ENCODE measurements at regions not wholly inside any gene's neighbourhood (a gene's known extent, or its start where the extent isn't known, plus 50 kb on each side); places are given as distances from the start of the nearest gene placed in this dataset.
"Not testable (repeated sequence)": the region's sequence is repeated elsewhere in the genome, so short reads cannot be mapped to it uniquely, and the experiment has no call there.

DNA sequence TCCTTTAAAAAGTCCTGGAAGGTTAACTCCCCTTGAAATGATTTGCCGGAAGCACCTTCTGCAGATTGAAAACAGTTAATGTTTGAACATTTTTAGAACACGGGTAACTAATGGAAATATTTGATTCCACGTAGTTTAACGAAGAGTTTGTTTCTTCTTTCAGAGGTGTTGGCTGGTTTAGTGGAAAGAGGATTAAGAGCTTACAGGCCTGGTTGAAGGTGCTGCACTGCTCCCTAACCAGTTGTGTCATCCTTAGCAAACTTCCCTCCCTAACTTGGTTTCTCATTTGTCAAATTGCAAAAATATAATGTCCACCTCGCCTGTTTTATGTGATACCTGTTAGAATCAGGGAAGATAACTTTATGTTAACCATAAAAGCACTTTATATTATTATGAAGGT lies 243.0 kb upstream of the FZD8 start:
- DNase-seq (ENCODE audit: low read depth in 2 of 3, low spot score in 2 of 3): no peak

DNA sequence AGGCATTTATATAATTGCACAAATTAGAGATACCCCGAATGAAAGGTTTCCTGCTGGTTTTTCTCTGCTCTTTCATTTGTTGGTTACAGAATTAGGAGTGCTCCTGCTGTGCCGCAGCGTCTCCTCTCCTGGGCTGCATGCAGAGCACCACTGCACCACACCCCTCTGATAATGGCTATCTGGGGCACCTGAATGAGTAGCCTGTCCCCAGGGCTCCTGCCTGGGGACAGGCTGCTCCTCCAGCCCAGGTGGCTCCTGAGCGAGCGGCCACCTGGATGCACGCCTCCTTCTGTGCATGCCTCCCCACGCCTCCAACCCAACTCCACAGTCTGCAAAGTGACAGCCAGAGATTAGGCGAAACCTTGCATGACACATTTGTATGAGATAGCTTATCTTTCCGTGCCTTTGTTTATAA lies 242.6 kb upstream of the FZD8 start:
- DNase-seq (ENCODE audit: low read depth in 2 of 3, low spot score in 2 of 3): no peak

DNA sequence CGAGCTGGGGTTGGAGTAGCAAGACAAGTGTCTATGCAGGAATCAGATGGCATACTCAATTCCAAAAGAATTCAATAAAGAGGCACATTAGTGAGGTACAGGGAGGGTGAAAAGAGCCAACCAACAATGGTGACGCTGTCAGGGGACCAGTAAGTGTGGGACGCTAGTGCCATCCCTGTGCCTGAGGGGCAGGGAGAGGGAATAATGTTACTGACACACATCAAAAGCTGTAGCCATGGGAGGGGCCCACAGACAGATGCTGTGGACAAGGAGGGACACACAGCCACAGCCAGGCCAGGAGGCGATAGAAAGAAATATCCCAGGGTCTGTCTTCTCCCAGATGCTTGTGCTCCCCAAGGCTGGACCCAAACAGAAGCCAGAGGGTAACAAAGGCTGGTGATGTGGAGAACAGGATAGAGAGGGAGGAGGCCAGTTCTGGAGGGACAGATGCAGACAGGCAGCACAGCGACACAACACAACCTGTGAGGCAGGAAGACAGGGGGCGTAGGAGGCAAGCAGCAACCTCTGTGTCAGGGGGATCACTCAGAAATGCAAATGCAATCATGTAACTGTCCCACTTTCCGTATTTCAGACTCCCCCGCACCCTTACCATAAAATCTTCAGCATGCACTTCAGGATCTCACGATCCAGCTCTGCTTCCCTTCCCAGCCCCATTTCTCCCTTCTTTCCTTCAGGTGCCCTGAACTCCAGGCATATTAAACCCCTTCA lies 240.5 kb upstream of the FZD8 start:
- no peak for DNase-seq (ENCODE audit: low read depth in 2 of 3, low spot score in 2 of 3)

DNA sequence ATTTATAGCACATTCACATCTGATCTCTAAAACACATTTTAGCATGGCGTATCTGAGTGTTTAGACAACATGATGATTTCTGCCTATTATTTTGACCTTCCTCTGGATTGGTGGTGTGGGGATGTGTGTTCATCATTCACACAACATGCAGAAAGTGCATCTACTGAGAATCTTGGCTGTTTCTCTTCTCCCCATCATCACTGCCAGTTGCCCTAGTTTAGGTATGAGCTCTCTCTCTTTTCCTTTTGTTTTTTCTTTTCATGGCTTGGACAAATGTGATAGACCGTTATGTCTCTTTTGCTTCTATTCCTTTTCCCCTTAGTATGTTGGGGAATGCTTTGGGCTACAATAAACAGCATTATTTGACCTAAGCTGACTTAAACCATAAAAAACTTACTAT lies 239.2 kb upstream of the FZD8 start:
- no peak for DNase-seq (ENCODE audit: low read depth in 2 of 3, low spot score in 2 of 3)

DNA sequence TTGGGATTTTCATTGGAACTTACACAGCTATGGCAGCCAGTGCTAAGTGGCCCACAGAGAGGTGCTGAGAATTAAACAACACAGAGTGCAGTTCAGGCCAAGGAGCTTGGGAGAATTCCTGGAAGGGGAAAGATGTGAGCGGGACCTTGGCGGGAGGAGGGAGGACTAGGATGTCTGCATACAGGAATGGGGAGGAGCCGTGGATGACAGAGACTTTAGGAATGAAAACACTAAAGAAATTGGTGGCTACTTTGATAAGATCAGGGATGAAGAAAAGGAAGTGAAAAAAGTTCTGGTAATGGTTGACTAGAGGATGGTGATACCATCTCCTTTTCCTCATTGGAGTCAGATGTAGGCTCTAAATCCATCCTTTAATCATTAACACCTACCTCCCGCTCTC lies 234.2 kb upstream of the FZD8 start:
- DNase-seq (ENCODE audit: low read depth in 2 of 3, low spot score in 2 of 3): no peak

DNA sequence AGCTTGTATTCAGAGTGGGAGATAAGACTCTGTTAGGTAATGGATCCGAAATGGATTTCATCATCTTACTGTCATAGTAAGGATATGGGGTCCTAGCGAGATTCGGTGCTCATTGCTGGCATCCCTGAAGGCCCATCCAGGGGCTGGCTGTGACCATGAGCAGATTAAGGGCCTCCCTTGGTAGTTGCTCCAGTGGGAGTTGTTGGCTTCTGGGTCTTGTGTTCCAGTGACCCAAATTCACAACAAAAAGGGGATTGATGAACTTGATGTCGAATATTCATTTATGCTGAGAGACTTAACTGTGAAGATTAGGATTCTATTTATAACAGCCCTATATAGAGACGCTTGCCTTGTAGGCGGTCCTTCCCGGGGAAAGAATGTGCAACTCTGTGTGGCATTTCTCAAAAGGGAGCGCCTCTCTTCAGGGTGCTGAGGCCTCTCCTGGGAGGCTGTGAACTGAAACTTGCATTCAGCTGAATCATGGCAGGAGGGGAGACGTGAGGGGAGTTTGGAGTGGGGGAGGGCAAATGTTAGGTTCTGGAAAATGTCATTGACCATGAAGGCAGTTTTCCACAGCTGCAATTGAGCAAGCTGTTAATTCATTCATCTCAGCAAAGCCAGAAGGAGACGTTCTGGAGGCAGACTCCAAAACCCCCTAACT lies 233.1 kb upstream of the FZD8 start:
- no peak for DNase-seq (ENCODE audit: low read depth in 2 of 3, low spot score in 2 of 3)

DNA sequence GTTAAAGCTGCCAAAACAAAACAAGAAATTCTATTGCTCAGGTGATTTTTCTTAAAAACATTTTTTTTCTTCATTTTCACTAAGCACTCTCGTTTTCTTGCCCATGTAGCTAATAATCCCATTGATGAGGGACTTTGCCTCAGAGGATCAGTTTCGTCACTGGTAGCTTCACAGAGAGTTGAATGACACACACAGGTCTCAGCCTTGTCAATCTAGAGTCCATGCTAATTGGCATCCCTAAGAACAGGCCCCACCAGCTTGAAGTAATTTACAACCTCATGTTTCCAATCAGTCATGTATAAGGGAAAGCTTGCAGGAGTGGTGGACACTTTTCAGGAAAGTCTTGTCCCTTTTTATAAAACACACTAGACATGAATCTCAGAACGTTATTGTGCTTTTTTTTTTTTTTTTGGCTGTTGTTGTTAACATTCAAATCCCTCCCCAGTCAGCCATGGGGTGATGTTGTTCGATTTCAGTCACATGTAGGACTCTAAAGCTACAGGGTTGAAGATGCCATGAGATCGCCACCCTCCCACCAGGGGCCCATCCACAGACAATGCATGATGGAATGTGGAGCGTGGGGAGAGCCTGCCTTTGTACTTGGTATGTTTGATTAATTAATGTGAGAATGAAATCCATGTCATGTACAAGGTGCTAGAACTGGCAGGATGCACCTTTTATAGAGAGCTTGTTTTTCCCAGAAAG lies 232.4 kb upstream of the FZD8 start:
- no peak for DNase-seq (ENCODE audit: low read depth in 2 of 3, low spot score in 2 of 3)

DNA sequence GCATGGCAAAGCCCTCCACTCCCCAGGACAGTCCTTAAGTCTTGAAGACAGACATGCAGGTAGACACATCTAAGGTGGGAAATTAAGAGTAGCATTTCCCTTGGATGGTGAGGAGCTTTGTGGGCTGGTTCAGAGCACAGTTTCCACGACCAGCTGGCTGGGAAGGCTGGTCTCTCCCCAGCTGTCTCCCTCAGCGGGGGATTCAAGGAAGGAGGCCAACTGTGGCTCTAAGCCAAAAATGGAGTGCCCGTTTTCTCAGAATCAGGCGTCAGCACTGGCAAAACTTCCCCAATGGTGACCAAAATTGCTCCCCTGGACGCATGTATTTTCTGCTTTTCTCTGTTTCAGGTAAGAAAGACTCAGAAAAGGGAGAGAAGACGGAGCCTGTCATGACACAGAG lies 230.6 kb upstream of the FZD8 start:
- no peak for DNase-seq (ENCODE audit: low read depth in 2 of 3, low spot score in 2 of 3)

DNA sequence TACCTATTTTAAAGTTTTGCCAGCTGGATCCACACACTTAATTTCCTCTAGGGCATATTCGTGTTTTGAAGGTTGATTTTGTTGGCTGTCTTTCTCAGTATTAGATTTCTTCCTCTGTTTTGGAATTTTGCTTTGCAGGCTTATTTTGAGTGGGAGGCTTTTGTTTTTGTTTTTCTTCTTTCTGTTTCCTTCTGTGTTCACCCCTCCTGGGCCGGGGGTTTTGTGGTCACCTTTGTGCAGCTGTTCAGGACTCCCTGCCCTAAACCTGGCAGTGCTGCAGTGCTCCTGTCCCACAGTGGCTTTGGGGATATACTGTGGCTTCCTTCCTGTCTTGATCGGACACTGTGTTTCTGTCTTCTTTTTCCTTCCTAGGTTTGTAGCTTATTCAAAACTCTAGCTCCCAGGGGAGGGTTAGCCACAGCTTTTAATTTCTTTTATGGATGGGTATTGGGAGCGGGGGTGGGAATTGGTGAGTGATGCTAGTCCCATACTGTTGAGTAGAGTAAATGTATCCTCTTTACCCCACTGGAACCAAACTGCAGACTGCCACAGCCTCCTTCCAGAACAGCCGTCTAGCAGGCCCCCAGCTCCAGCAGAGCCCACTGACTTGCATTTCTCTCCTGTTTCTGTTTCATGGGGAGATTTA lies 228.7 kb upstream of the FZD8 start:
- no peak for DNase-seq (ENCODE audit: low read depth in 2 of 3, low spot score in 2 of 3)

DNA sequence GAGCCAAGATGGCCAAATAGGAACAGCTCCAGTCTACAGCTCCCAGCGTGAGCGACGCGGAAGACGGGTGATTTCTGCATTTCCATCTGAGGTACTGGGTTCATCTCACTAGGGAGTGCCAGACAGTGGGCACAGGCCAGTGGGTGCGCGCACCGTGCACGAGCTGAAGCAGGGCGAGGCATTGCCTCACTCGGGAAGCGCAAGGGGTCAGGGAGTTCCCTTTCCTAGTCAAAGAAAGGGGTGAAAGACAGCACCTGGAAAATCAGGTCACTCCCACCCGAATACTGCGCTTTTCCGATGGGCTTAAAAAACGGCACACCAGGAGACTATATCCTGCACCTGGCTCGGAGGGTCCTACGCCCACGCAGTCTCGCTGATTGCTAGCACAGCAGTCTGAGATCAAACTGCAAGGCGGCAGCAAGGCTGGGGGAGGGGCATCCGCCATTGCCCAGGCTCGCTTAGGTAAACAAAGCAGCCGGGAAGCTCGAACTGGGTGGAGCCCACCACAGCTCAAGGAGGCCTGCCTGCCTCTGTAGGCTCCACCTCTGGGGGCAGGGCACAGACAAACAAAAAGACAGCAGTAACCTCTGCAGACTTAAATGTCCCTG lies 216.7 kb upstream of the FZD8 start:
- DNase-seq (ENCODE audit: low read depth in 2 of 3, low spot score in 2 of 3): not testable (repeated sequence)

DNA sequence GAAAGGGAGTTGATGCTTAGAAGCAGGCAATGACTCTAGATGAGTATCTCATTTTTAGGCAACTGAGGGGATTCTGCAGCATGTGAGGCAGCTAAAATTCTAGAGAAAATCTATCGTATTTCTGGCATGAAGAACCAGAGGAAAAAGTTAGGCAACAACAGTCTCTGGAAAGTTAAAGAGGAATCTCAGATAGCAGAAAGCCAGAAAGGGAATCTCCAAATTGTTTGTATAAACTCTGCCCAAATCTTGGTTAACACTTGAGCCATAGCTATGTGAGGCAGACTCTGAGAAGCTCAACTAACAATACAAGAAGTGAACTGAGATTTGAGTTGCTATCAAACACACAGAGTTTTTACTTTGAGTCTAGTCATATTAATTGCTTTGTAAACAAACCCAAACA lies 215.8 kb upstream of the FZD8 start:
- DNase-seq (ENCODE audit: low read depth in 2 of 3, low spot score in 2 of 3): no peak

DNA sequence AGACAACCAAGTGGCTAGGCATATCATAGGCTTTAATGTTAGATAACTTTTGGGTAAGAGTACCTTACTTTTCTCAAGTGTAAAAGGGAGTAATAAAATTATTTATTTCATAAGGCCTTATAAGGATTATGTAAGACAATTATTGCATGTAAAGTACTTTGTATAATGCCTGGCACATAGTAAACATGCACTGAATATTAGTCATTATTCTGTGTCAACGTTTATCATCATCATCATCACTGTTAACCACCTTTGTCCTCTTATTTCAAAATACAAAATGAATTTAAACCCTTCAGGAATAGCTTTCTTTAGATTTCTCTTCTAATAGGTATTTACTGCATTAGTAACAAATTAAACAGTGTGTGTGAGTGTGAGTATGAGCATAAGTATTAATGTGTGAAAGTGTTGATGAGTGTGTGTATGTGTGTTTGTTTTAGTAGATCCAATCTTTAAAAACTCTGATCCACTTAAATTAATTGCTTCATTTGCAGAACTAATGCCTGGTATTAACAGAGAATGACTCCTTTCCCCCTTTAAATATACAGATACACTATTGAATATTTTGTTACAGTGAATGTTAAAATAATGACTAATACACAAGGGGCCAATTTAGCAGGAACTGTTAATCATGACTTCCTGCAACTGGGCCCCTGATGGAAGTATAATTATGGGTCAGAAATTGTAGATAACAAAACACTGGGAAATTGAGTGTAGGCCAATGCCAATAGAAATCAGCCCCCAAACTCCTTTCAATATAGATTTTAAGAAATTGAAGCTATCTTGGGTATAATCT lies 213.3 kb upstream of the FZD8 start:
- DNase-seq (ENCODE audit: low read depth in 2 of 3, low spot score in 2 of 3): no peak

DNA sequence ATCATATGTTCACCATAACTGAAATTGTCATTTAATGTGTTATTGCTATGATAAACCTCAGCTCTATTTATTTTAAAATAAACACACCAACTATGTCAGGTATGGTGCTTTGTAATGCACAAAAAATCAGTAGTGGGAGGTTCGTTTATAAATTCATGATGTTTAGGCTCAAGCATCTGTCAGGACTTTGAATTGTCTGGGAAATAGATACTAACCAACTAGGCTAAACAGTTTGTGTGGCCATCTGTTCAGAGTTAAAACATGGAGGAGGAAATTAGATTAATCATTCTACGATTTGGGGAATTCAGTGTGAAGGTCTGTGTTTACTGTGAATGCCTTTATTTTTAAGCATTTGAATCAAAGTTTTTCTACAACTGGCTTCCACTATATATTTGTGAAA lies 212.6 kb upstream of the FZD8 start:
- no peak for DNase-seq (ENCODE audit: low read depth in 2 of 3, low spot score in 2 of 3)

DNA sequence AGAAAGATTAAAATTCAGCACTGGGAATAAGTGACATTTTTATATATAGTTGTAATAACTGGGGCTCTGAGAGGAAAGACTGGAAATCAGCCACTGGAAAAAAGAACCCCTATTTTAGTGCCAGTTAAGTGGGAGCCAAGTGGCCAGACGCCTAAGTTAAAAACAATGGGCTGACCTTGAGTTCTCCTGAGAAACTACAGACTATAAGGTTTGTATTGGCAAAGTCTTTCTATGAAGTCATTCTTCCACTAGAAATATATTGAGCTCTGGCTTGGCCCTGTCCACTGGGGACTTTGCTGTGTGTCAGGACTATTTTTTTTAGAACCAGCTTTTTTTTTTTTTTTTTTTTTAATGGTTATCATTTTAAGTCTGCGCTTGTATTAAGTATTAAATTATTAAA lies 210.6 kb upstream of the FZD8 start:
- no peak for DNase-seq (ENCODE audit: low read depth in 2 of 3, low spot score in 2 of 3)

DNA sequence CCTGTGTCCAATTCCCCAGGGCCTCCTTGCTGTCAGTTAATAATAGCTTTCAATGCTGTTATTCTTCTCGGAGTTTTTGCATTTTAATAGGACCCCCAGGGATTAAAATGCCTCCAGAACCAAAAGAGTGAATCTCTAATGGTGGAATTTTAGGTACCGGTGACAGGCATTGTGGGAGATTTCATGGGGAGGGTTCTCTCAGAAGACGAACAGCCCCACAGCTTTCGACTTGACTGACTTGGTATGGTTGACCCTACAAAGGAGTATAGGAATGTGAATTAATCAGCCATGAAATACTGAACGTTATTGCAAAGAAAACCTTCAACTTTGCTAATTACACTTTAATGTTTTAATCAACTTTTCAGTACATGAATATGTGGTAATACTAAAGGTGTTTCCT lies 206.3 kb upstream of the FZD8 start:
- DNase-seq (ENCODE audit: low read depth in 2 of 3, low spot score in 2 of 3): no peak

DNA sequence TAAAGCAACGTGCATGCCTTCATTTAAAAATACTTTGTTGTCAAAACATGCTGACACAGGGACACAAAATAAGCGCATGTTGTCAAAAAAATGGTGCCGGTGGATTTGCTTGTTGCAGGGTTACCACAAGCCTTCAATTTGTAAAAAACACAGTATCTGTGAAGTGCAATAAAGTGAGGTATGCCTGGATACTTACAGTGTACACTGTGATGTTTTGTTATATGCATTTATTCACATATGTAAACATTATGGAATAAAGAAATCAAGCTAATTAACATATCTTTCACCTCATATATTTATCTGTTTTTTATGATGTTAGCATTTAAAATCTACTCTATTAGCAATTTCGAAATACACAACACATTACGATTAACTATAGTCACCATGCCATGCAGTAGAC lies 202.6 kb upstream of the FZD8 start:
- DNase-seq (ENCODE audit: low read depth in 2 of 3, low spot score in 2 of 3): no peak

DNA sequence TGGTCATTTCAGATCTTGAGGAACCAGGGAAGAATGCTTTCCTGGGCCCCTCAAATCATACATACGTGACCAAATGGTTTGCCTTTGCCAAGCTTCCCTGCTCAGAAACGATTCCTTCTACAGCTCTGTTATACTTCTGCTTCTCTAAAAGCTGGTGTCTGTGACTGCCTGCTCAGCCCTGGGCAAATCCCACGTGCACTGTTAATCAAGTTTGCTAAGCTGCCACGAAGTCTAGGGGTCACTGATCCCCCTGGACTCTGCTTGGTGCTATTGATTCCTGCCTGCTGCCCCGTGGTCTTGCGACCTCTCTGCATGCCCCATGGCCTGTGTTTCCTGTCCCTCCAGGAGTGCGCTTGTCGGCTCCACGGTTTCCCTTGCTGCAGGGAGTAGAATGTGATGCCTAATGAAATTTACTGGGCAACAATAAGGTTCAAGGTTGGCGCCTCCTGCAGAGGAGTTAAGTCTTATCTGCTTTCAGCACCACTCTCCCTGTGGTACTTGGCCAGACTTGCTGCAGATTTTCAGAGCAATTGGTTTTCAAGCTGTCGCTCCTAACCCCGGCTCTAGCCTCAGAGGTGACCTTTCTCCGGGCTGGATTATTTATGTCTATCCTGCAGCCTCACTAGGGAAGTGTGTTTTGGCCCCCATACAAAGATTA lies 201.6 kb upstream of the FZD8 start:
- no peak for DNase-seq (ENCODE audit: low read depth in 2 of 3, low spot score in 2 of 3)

DNA sequence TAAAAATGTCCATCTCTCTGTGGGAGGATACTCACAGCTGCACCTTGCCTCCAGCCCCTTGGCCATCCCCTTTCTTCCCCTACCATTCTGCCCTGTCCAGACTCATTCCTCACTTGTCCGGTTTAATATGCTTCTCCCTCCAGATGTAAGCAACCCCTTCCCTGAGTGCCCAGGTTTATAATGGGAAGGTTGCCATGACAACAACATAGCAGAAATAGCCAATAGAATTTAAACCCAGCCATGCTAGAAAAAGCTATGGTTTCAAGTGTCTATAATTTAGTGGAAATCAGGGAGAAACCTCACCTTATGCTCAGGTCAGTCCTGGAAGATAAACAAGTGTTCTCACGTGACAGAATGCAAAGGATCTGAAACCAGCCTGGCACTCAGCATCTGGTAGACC lies 196.0 kb upstream of the FZD8 start:
- DNase-seq (ENCODE audit: low read depth in 2 of 3, low spot score in 2 of 3): no peak

DNA sequence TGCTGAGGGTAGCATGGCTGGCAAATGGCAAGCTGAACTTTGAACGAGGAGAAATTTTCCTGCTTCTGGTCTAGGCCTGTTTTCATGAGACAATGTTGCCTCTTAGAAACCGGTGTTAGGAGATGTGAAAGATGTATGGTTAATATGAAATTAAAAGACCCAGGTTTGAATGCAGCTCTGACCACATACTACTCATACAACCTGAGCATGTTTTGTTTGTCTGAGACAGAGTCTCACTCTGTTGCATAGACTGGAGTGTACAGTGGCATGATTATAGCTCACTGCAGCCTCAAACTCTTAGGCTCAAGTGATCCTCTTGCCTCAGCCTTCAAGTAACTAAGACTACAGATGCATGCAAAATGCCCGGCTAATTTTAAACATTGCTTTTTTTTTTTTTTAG lies 193.4 kb upstream of the FZD8 start:
- no peak for DNase-seq (ENCODE audit: low read depth in 2 of 3, low spot score in 2 of 3)

DNA sequence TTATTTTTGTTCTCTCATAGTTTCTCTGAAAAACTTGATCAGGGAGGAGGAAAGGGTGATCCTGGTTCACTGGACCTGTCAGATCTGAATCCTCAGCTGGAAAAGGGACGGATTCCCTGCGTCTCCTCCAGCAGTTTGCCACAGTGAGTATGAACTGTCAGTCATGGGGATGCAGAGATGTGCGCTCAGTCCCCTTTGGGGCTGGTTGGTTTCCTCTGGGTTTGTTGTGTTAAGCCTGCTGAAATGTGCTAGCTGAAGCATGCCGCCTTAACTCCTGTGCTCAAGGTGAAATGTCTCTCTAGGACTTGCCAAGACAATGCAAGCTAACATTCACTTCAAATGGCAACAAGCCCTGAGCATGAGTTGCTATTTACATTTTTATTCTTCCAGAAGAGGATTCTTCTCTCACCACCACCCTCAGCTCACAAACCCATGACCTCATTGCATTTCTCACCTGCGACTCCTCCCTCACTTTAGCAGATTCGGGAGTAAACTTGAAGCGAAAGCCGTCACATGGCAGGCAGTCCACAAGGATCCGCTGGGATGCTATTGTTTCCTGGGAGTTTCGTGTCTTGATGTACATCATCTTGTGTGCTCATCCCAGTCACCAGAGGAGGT lies 192.9 kb upstream of the FZD8 start:
- no peak for DNase-seq (ENCODE audit: low read depth in 2 of 3, low spot score in 2 of 3)

All from activated CD8-positive, alpha-beta memory T cell treated with anti-CD3 and anti-CD28 coated beads for 48 hours (primary cell).